Omental fat pad (tissue), 3 donors: ENCODE measurements at regions not wholly inside any gene's neighbourhood (a gene's known extent, or its start where the extent isn't known, plus 50 kb on each side); places are given as distances from the start of the nearest gene placed in this dataset.
A peak's percentile ranks its signal among the peaks of the same experiment; 100 is the strongest.

ENCODE experiments used
- ATAC-seq: fragments of 150-250 bp; one replicate; pipeline ENCODE4 v1.9.1; 2016; ENCODE audit warnings: mild to moderate bottlenecking, moderate library complexity; ENCODE audit not compliant: low FRiP score
- DNase-seq: peaks from one replicate; pipeline ENCODE4 v3.0.0-alpha.2; 2019; ENCODE audit warnings: low spot score
- TF ChIP-seq, protein P1 (sequence below), 3 donors: fragments of 450-650 bp; IDR thresholded peaks; one replicate each; pipeline ENCODE4 v1.5.1; 2016 to 2017; ENCODE audit warnings: antibody characterized with exemption in 3 of 3, mild to moderate bottlenecking in 3 of 3, moderate library complexity in 2 of 3

DNA sequence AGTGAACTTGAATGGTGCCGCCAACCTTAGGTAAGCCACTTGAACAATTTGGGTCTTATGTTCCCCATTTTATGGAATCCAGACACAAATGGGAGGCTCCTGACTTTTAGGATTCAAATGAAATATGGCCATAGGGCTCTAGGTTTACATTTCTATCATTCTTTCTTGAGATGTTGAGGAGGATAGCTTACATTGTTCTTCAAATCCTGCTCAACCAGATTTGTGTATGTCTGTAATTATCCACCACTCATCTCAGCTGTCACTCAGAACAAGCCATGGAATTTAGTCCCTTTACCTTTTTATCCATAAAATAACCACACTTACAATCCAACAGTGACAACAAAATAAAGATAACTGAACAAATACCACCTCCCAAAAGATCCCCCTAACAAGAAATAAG is 682.9 kb upstream of the PTBP2 start:
- TF ChIP-seq, protein P1, sequence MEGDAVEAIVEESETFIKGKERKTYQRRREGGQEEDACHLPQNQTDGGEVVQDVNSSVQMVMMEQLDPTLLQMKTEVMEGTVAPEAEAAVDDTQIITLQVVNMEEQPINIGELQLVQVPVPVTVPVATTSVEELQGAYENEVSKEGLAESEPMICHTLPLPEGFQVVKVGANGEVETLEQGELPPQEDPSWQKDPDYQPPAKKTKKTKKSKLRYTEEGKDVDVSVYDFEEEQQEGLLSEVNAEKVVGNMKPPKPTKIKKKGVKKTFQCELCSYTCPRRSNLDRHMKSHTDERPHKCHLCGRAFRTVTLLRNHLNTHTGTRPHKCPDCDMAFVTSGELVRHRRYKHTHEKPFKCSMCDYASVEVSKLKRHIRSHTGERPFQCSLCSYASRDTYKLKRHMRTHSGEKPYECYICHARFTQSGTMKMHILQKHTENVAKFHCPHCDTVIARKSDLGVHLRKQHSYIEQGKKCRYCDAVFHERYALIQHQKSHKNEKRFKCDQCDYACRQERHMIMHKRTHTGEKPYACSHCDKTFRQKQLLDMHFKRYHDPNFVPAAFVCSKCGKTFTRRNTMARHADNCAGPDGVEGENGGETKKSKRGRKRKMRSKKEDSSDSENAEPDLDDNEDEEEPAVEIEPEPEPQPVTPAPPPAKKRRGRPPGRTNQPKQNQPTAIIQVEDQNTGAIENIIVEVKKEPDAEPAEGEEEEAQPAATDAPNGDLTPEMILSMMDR (IDR thresholded peaks at IDR 0.05): no peak
- no peak for DNase-seq
- ATAC-seq: no peak

DNA sequence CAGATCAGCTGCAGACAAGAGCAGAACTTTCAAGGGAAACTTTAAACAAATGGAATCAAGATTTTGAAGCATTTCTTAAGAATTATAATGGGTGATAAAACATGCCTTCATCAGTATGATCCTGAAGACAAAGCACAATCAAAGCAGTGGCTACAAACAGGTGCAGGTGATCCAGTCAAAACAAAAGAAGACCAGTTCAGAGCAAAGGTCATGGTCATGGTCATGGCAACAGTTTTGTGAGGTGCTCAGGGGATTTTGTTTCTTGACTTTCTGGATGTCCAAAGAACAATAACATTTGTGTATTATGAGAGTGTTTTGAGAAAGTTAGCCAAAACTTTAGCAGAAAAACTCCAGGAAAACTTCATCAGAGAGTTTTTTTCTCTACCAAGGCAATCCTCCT is 681.7 kb upstream of the PTBP2 start:
- TF ChIP-seq, protein P1 (IDR thresholded peaks at IDR 0.05): no peak
- no peak for DNase-seq

DNA sequence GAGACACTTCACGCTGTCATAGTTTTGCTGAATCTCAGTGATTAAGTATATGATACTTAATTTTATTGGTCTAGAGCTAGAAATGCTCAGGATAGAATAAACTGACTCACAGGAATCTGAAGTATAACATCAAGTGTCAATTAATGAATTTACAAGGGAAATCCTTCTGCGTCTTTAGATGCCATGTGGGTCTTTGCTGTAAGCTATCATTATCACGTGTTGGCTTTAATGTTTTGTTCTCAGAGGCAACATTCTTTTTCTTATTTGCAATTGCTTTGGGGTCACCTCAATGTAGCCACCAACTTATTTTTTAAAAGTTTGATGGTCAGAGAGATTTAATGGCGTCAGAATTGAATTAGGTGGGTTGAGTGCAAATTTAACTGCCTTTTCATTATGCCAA is 680.1 kb upstream of the PTBP2 start:
- DNase-seq: no peak
- TF ChIP-seq, protein P1 (IDR thresholded peaks at IDR 0.05): no peak
- ATAC-seq: no peak

More for the DNA sequence above, 681.7 kb upstream of the PTBP2 start:
- no peak for ATAC-seq

DNA sequence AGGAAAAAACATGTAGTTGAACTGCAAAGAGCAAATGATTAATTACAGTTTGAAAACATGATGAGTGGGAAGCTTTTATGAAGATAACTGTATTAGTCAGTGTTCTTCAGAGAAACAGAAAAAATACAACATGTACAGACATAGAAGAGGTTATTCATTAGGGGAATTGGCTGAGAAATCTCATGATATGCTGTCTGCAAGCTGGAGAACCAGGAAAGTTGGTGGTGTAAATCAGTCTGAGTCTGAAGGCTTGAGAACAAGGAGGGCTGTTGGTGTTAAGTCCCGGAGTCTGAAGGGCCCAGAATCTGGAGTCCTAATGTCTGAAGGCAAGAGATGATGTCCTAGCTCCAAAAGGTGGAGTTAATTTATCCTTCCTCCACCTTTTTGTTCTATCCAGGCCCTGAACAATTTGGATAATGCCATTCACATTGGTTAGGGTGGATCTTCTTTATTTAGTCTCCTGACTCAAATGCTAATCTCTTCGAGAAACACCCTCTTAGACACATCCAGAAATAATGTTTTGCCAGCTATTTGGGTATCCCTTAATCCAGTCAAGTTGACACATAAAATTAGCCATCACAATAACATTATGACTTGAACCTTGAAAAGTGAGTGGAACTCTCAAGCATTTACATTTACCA is 672.9 kb upstream of the PTBP2 start:
- TF ChIP-seq, protein P1 (IDR thresholded peaks at IDR 0.05): no peak
- ATAC-seq (peak; percentile 51), DNase-seq (no peak)

DNA sequence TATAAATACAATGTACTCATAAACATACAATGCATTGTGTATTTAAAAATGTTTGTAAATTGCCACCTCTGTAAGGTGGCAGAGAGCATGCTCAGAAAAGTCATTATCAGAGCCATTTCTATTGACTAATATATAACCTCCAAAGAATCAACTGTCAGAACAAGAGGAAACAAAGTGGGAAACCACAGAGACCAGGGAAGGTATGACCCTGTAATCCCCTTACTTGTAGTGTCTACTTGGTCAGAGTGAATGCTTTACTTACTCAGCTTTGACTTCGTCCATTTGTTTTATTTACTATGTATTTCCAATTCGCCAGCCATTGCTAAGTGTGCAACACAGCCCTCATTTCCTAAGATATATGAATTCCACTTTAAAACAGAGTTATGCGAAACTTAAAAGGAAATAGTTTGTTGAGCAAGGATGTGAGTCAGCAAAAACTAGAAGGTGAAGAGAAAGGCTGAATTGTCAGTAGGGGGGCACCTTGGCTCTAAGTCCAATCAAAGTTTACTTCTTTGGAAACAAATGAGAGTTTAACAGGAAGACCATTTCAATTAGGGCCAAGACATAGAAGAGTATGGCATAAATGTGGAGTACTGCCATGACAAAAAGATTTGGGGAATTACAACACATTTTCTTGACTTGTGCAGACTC is 671.7 kb upstream of the PTBP2 start:
- ATAC-seq: no peak
- no peak for DNase-seq
- TF ChIP-seq, protein P1 (IDR thresholded peaks at IDR 0.05): no peak

DNA sequence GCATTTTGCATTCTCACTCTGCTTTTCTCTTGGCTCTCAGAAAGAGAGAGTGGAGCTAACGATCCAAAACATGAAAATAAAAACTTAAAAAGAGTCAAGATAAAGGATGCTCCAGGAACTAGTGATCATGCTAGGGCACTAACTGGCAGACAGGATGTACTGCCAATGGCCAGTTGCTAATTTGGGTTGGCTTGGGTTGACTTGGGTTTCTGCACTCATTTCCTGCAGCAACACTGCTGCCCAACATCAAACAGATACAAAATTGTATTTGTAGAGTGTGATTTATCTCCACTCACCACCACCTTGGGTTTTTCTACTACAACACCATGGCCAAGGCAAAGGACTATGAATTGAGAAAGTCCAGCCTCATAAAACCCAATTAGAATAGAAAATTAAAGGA is 662.3 kb upstream of the PTBP2 start:
- TF ChIP-seq, protein P1 (IDR thresholded peaks at IDR 0.05): no peak
- ATAC-seq (no peak), DNase-seq (no peak)

DNA sequence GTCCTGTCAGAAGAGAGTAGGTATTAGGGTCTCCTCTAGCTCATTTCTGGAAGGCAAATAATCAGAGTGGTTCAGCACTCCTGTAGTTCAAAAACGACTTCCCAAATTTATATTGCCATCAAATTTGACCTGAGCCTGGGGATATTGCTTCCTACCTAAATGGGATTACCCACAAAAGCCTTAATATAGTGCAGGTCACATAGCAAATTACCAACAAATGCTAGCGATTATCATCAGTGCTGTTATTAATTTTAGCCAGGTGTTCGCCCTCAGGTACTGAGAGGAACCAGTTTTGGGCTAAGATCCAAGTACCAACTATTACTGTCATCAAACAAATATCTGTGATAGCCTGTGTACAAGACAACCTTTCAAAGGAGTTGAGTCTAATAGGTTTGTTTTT is 661.8 kb upstream of the PTBP2 start:
- DNase-seq (no peak), ATAC-seq (no peak)
- TF ChIP-seq, protein P1 (IDR thresholded peaks at IDR 0.05): no peak
